ENCODE measurements at regions not wholly inside any gene's neighbourhood (a gene's known extent, or its start where the extent isn't known, plus 50 kb on each side); places are given as distances from the start of the nearest gene placed in this dataset.
"Not testable (repeated sequence)": the region's sequence is repeated elsewhere in the genome, so short reads cannot be mapped to it uniquely, and the experiment has no call there.

DNA sequence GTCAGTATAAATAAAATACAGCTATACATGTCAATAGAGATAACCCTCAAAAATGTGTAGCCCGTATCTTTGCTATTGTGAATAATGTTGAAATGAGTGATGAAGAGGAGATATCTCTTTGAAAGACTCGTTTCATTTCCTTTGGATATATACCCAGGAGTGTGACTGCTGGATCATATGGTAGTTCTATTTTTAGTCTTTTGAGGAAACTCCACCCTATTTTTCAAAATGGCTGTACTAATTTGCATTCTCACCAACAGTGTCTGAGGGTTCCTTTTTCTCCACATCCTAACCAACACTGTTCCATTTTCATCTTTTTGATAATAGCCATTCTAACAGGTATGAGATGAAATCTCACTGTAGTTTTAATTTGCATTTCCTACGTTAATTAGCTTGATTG, 237.5 kb upstream of the GBE1 start:
- TF ChIP-seq, protein P1, sequence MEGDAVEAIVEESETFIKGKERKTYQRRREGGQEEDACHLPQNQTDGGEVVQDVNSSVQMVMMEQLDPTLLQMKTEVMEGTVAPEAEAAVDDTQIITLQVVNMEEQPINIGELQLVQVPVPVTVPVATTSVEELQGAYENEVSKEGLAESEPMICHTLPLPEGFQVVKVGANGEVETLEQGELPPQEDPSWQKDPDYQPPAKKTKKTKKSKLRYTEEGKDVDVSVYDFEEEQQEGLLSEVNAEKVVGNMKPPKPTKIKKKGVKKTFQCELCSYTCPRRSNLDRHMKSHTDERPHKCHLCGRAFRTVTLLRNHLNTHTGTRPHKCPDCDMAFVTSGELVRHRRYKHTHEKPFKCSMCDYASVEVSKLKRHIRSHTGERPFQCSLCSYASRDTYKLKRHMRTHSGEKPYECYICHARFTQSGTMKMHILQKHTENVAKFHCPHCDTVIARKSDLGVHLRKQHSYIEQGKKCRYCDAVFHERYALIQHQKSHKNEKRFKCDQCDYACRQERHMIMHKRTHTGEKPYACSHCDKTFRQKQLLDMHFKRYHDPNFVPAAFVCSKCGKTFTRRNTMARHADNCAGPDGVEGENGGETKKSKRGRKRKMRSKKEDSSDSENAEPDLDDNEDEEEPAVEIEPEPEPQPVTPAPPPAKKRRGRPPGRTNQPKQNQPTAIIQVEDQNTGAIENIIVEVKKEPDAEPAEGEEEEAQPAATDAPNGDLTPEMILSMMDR (IDR thresholded peaks at IDR 0.05; ENCODE audit: low read depth, low read length, missing control alignments) = no peak
- H3K4me3 ChIP-seq (replicated peaks; ENCODE audit: low read depth, low read length) = no peak overlapping the region
- DNase-seq (ENCODE audit: extremely low read depth, low read depth) = no peak

DNA sequence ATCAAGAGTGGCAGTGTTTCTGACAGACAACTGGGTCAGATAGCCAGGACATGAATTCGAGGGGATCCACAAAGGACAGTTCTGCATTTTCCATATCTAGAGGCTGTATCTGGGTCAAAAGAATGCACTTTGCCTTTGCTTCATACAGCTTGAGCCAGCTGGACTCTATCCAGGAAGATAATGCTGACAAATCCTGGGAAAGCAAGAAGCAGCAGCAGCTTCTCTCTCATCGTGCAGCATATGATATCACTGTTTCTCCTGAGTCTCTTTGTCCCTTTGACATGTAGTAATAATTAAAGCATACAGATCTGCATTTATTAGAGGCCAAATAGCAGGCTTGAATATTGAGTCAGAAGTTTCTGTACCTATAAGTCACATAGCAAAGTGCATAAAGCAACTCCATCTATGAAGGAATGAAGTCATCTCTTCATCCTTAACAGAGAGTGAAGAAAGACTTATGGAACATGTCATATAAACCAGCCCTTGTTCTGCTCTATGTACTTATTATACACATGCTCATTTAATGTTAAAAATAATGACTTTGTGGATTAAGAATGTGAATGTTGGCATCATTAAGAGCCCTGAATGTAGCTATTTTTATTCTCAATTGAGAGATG, 236.8 kb upstream of the GBE1 start:
- DNase-seq (ENCODE audit: extremely low read depth, low read depth) = no peak
- TF ChIP-seq, protein P1 (IDR thresholded peaks at IDR 0.05; ENCODE audit: low read depth, low read length, missing control alignments) = no peak
- H3K4me3 ChIP-seq (replicated peaks; ENCODE audit: low read depth, low read length) = no peak overlapping the region

DNA sequence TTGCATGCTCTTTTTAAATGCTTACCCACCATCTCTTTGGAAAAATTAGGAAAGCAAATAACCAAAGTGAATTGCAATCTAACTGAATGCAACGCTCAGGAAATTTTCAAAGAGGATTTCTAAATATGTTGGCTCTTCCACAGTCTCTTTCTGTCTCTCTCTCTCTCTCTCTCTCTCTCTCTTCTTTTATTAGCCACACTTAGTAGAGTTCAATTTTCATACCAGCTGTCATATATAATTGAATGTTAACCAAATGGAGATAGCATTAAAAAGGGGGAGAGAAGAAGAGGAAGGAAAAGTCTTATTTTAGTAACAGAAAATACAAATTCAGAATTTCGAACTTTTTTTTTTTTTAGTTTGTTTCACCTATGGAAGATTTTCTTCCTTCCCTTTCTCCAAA, 235.9 kb upstream of the GBE1 start:
- DNase-seq (ENCODE audit: extremely low read depth, low read depth) = no peak
- no peak overlapping the region for H3K4me3 ChIP-seq (replicated peaks; ENCODE audit: low read depth, low read length)
- TF ChIP-seq, protein P1 (IDR thresholded peaks at IDR 0.05; ENCODE audit: low read depth, low read length, missing control alignments) = no peak

DNA sequence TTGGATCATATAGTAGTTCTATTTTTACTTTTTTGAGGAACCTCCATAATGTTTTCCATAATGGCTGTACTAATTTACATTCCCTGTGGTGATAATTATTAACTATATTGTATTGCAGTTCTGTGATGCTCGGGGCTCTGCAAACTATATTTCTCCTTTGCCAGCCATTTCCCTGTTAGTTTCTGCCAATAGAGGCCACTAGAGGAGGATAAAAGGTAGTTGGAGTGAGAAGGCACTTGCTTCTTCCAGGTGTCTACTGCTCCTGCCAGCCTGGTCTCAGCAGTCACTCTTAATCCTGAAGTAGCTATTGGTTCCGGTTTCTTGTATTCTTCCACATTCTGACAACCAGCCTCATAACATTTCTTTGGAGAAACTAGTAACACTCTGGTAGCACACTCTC, 233.9 kb upstream of the GBE1 start:
- TF ChIP-seq, protein P1 (IDR thresholded peaks at IDR 0.05; ENCODE audit: low read depth, low read length, missing control alignments) = no peak
- no peak overlapping the region for H3K4me3 ChIP-seq (replicated peaks; ENCODE audit: low read depth, low read length)
- DNase-seq (ENCODE audit: extremely low read depth, low read depth) = no peak

DNA sequence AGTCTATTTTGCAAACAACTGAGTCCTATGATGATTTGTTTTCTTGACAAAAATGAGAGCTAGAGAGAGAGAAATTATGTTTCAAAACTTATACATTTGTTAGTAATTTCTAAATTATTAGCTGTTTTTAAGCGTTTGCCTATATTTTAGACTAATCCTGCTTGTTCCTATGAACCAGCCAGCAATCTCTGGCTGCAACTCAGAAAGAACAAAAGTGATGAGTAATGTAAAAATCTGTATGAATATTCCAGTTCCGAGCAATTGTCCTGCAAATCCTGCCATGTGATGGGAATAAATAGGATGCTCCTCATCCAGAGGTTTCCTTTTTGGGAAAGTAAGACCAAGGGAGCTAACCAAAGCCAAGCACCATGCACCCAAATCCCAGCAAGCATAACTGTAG, 228.3 kb upstream of the GBE1 start:
- TF ChIP-seq, protein P1 (IDR thresholded peaks at IDR 0.05; ENCODE audit: low read depth, low read length, missing control alignments) = no peak
- no peak for DNase-seq (ENCODE audit: extremely low read depth, low read depth)

DNA sequence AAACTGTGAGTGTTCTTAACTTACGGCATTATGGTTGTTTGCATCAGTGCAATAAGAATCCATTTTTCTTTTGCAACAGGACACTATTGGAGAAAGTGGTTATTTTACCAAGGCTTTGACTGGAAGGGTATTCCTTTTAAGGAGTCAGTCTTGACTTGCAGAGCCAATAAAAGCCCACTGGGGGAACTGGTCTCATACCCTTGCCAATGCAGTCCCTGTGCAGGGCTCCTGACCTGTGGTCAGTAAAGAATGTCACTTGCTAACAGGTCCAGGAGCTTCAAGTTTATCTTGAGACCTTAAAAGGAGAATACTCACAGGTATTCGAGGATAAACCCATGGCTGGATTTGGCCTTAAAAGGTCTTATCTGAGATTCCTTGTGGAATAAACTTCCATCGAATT, 227.8 kb upstream of the GBE1 start:
- TF ChIP-seq, protein P1 (IDR thresholded peaks at IDR 0.05; ENCODE audit: low read depth, low read length, missing control alignments) = no peak
- no peak for DNase-seq (ENCODE audit: extremely low read depth, low read depth)

More for the DNA sequence above, 228.3 kb upstream of the GBE1 start:
- no peak overlapping the region for H3K4me3 ChIP-seq (replicated peaks; ENCODE audit: low read depth, low read length)

DNA sequence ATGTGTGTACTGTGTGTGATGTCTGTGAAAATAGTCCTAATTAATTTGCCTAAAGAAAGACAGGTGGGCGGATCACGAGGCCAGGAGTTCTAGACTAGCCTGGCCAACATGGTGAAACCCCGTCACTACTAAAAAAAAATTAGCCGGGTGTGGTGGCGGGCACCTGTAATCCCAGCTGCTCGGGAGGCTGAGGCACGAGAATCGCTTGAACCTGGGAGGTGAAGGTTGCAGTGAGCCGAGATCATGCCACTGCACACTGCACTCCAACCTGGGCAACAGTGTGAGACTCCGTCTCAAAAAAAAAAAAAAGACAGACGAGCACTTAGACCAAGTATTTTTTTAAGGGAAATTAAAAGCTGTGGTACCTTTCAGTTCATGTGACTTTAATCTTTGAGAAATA, 226.0 kb upstream of the GBE1 start:
- not testable (repeated sequence) for H3K4me3 ChIP-seq (replicated peaks; ENCODE audit: low read depth, low read length); DNase-seq (ENCODE audit: extremely low read depth, low read depth)

More for the DNA sequence above, 227.8 kb upstream of the GBE1 start:
- H3K4me3 ChIP-seq (replicated peaks; ENCODE audit: low read depth, low read length) = no peak overlapping the region

Measured in HFF-Myc (cell line).